GM12873 (cell line): ENCODE measurements at regions not wholly inside any gene's neighbourhood (a gene's known extent, or its start where the extent isn't known, plus 50 kb on each side); places are given as distances from the start of the nearest gene placed in this dataset.

Experiments
- TF ChIP-seq, protein P1 (sequence below): IDR thresholded peaks from 2 replicates; pipeline ENCODE4 v1.5.1; 2012; ENCODE audit warnings: low read depth, mild to moderate bottlenecking, moderate library complexity, low read length, control low read depth; ENCODE audit not compliant: insufficient read depth; ENCODE audit errors: missing control alignments

- TF ChIP-seq, protein P1, sequence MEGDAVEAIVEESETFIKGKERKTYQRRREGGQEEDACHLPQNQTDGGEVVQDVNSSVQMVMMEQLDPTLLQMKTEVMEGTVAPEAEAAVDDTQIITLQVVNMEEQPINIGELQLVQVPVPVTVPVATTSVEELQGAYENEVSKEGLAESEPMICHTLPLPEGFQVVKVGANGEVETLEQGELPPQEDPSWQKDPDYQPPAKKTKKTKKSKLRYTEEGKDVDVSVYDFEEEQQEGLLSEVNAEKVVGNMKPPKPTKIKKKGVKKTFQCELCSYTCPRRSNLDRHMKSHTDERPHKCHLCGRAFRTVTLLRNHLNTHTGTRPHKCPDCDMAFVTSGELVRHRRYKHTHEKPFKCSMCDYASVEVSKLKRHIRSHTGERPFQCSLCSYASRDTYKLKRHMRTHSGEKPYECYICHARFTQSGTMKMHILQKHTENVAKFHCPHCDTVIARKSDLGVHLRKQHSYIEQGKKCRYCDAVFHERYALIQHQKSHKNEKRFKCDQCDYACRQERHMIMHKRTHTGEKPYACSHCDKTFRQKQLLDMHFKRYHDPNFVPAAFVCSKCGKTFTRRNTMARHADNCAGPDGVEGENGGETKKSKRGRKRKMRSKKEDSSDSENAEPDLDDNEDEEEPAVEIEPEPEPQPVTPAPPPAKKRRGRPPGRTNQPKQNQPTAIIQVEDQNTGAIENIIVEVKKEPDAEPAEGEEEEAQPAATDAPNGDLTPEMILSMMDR, result no peak
These were observed 224.2 kb downstream of the XPNPEP1 start for GRCh38 chr10:109698882-109699664.

DNA sequence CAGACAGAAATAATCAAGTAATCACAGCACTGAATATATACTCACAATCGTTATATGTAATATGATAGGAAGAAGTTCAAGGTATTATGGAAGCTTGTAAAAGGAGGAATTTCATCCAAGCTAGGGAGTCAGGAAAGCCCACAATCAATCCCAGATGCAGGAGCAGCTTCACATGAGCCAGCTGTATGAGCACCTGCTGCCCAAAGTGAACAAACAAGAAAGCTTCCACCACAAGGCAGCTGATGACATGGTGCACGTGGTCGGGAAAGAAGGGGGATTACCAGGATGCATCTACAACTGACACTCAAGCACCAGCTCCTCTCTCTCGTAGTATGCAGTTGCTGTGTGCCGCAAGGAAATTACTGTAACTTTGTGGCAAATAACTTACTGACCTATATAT lies 225.2 kb downstream of the XPNPEP1 start:
- TF ChIP-seq, protein P1, result no peak

GRCh38 chr10:109696981-109697775 lies 226.1 kb downstream of the XPNPEP1 start:
- TF ChIP-seq, protein P1, result no peak

DNA sequence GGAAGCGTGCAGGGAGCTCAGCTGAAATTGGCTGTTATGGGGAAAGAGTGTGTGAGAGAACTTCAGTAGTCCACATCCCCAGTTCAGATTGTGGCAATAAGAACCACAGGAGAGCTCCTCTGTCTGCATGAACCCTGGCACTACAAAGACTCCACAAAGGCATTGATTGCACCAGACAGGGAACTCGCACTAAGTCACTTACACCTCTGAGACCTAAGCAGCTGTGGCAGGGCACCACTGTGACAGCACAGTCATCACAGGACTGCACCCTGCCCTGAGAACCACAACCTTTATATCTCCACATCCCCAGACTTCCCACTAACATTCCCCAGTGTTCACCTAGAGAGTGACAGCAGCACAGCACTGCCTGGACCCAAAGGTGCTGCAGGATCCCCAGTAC lies 226.8 kb downstream of the XPNPEP1 start:
- TF ChIP-seq, protein P1, result no peak

DNA sequence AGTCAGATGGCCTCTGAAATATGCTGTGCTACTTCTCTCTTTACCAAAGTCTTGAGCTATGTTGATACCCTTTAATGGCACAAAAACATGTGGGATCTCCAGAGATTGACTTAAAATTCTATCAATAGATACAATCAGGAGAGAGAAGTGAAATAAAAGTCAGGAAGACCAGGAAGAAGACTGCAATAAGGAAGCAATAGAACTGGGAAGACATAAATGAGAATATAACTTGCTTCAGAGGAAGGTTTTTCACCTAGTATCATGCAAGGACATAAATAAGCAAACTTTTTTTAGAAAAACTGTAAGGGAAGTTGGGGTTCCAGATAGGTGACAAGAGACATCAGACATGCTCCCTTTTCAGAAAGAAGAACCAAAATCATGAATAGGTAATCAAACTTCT lies 227.3 kb downstream of the XPNPEP1 start:
- TF ChIP-seq, protein P1, result no peak

DNA sequence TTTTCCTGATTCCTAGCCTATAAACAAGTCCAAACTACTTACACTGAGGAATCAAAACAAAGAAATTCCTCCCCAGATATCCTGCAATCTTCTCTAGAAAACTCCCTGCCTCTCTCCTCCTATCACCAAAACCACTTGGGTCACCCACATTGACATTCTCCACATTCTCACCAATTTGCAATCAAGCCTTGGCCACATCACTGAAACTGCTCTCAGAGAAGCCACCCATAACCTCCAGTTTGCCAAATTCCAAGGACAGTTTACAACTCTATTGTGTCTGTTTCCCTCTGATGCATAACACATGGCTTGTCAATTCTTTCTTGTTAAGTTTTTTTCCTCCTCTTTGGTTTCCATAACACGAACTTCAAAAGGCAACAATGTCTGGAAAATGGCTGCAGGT lies 233.5 kb downstream of the XPNPEP1 start:
- TF ChIP-seq, protein P1, result no peak

DNA sequence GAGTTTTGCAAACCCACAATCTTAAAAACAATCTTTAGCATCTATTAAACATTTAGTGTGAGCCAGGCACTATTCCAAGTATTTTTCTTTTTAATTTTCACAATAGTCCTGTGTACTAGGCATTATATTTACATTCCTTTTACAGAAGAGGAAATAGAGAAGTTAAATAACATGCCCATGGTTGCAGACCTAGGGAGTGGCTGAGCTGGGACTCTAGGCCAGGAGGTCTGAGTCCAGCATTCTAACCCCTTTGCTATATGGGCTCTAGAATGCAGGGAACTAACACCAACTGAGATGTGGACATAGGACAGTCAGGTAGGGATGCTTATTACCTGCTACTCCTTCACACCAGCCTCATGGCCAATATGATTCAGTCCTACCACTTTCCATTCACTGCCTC lies 243.8 kb downstream of the XPNPEP1 start:
- TF ChIP-seq, protein P1, result no peak
